ENCODE measurements at regions not wholly inside any gene's neighbourhood (a gene's known extent, or its start where the extent isn't known, plus 50 kb on each side); places are given as distances from the start of the nearest gene placed in this dataset.

- Histone ChIP-seq H3K36me3 (no peaks in the 10 kb centered on the region), H3K27me3 (ENCODE audit: low read depth) (no peaks in the 10 kb centered on the region), H3K27ac (replicated peaks) (no peak overlapping the region), H3K4me1 (no peaks in the 10 kb centered on the region), H3K4me3 (no peak overlapping the region), H3K9me3 (replicated peaks) (peaks cover 9% of the 10 kb centered on the region)
- no peak for DNase-seq
- intact Hi-C loops (cut with micrococcal nuclease), result no loop called here
- TF ChIP-seq CTCF (IDR thresholded peaks at IDR 0.05; ENCODE audit: borderline replicate concordance), result no peak
These were observed 294.8 kb downstream of the HS3ST1 start for GRCh38 chr4:11133868-11134267.

GRCh38 chr4:11132478-11132877 lies 296.2 kb downstream of the HS3ST1 start:
- no peak for TF ChIP-seq CTCF (IDR thresholded peaks at IDR 0.05; ENCODE audit: borderline replicate concordance)
- intact Hi-C loops (cut with micrococcal nuclease), result no loop called here
- no peak overlapping the region for H3K4me3 ChIP-seq
- H3K9me3 ChIP-seq (replicated peaks), result peaks cover 9% of the 10 kb centered on the region
- no peaks in the 10 kb centered on the region for H3K4me1 ChIP-seq
- H3K27me3 ChIP-seq (ENCODE audit: low read depth), result no peaks in the 10 kb centered on the region
- no peak overlapping the region for H3K27ac ChIP-seq (replicated peaks)
- DNase-seq, result no peak
- no peaks in the 10 kb centered on the region for H3K36me3 ChIP-seq

- Histone ChIP-seq H3K9me3 (replicated peaks) (peaks cover 9% of the 10 kb centered on the region), H3K4me1 (no peaks in the 10 kb centered on the region), H3K27me3 (ENCODE audit: low read depth) (peaks cover 7% of the 10 kb centered on the region), H3K4me3 (no peak overlapping the region), H3K36me3 (no peaks in the 10 kb centered on the region), H3K27ac (replicated peaks) (no peak overlapping the region)
- intact Hi-C loops (cut with micrococcal nuclease), result no loop called here
- DNase-seq, result no peak
- TF ChIP-seq CTCF (IDR thresholded peaks at IDR 0.05; ENCODE audit: borderline replicate concordance), result no peak
These were observed 297.2 kb downstream of the HS3ST1 start for GRCh38 chr4:11131491-11131890.

GRCh38 chr4:11130195-11130970 lies 298.3 kb downstream of the HS3ST1 start:
- no peak for DNase-seq

GRCh38 chr4:11120435-11120834 lies 308.3 kb downstream of the HS3ST1 start:
- peaks cover 13% of the 10 kb centered on the region for H3K9me3 ChIP-seq (replicated peaks)
- no peak overlapping the region for H3K4me3 ChIP-seq
- no peak for DNase-seq
- H3K4me1 ChIP-seq, result no peaks in the 10 kb centered on the region
- no peak overlapping the region for H3K27ac ChIP-seq (replicated peaks)
- intact Hi-C loops (cut with micrococcal nuclease), result no loop called here
- no peak for TF ChIP-seq CTCF (IDR thresholded peaks at IDR 0.05; ENCODE audit: borderline replicate concordance)
- peaks cover 8% of the 10 kb centered on the region for H3K27me3 ChIP-seq (ENCODE audit: low read depth)
- no peaks in the 10 kb centered on the region for H3K36me3 ChIP-seq

More at GRCh38 chr4:11130195-11130970, 298.3 kb downstream of the HS3ST1 start:
- Histone ChIP-seq H3K4me1 (no peaks in the 10 kb centered on the region), H3K4me3 (no peak overlapping the region), H3K36me3 (no peaks in the 10 kb centered on the region), H3K27me3 (ENCODE audit: low read depth) (peaks cover 7% of the 10 kb centered on the region), H3K9me3 (replicated peaks) (peaks cover 9% of the 10 kb centered on the region), H3K27ac (replicated peaks) (no peak overlapping the region)
- TF ChIP-seq CTCF (IDR thresholded peaks at IDR 0.05; ENCODE audit: borderline replicate concordance), result no peak
- intact Hi-C loops (cut with micrococcal nuclease), result no loop called here
